NCI-H226 (cell line): ENCODE measurements at regions not wholly inside any gene's neighbourhood (a gene's known extent, or its start where the extent isn't known, plus 50 kb on each side); places are given as distances from the start of the nearest gene placed in this dataset.
A peak's percentile ranks its signal among the peaks of the same experiment; 100 is the strongest.
"Not testable (repeated sequence)": the region's sequence is repeated elsewhere in the genome, so short reads cannot be mapped to it uniquely, and the experiment has no call there.

Source experiments
- DNase-seq: peaks from one replicate; pipeline ENCODE4 v3.0.0-alpha.2; 2015

DNA sequence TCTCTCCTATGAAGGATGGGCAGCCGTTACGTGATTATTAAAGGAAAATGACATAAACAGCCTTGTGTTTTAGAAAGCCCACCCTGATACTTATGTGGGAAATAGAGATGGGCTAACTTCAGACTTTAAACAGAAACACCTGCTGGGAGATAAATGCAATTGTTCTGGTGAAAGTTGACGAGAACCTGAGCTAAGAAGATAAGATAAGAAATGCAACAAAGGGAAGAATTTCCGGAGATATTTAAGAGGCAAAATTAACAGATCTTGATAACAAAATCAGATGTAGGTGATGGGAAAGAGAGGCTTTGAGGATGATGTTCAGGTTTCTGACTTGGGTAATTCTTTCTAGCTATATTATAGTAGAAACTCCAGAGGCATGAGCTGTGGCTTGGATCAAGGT, 102.7 kb upstream of the SLC7A11 start:
- DNase-seq = no peak

GRCh38 chr4:138344054-138344453, 101.9 kb upstream of the SLC7A11 start:
- no peak for DNase-seq

DNA sequence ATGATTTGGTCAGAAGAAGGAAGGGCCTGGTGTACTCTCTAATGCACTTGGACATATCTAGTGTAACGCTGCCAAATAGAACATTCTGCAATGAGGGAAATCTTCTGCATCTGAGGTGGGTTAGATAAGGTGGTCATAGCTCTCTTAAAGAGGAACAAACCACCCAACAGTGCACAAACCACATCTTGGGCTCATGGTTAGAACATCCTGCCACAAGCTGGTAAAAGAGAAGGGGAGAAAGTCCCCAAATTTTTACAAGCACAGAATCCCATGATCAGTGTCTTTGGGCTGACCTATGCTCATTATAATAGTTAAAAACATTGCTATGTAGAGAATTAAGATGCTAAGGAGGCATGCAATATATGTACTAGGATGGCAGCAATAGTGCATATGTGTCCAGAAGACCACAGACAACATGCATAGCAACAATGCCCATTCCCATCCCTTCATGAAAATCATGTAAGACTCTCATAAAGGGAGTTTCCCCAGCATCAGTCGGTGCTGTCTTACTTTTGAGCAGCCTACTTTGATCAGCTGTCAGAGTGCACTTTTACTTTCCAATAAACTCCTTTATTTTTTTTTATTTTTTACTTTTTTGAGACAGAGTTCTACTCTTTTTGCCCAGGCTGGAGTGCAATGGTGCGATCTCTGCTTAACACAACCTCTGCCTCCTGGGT, 99.7 kb upstream of the SLC7A11 start:
- DNase-seq = no peak

- DNase-seq = no peak
Observed at GRCh38 chr4:138338840-138339239, 96.7 kb upstream of the SLC7A11 start.

GRCh38 chr4:138338222-138338621, 96.1 kb upstream of the SLC7A11 start:
- not testable (repeated sequence) for DNase-seq

DNA sequence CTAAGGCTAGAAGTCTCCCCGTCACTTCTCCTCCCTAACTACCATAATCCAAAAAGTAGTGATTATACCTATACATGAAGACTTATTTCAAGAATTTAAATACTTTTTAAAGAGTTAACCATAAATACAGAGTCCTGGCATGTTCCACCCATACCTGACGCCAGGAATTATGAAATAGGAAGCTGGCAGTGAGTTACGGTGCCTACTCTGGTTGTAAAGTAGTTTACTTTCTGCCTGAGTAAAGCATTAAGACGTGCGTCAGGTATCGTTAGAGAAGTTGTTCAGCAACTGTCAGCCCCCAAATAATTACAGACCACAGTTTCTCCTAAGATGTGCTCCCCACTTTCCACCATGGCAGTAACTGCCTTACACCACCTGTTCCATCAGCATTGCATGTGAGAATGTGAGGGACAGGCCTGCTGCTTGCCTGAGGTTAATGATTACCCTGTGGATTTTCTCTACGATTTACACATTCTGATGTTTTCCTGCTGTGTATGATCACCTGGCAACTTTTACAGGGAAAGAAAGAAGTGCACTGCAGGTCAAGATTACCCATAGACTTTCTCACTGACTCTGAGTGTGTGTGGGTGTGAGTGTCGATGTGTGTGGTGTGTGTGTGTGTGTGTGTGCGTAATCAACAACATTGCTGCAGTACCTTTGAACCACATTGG, 92.3 kb upstream of the SLC7A11 start:
- DNase-seq = no peak

DNA sequence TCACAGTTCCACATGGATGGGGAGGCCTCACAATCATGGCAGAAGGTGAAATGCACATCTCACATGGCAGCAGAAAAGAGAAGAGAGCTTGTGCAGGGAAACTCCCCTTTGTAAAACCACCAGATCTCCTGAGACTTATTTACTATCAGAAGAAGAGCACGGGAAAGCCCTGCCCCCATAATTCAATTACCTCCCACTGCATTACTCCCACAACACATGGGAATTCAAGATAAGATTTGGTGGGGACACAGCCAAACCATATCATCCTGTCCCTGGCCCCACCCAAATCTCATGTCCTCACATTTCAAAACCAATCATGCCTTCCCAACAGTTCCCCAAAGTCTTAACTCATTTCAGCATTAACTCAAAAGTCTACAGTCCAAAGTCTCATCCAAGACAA, 90.3 kb upstream of the SLC7A11 start:
- not testable (repeated sequence) for DNase-seq

DNA sequence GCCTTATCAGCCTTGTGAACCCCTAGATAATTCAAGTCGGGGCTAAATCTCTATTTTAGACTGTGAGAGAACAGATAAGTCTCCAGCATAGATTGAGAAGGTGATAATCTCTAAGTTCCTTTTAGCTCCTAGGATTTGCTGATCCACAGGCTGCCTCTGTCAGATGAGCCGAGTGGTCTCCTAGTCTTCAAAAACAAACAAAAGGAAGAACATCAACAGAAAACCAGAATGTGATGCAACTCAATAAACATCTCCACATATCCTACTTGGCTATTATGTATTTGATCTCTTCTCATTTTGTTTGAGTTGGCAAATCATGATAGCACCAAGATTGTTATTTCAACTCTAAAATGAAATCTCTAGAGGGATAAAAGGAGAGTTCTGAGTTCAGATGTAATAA, 88.4 kb upstream of the SLC7A11 start:
- no peak for DNase-seq

DNA sequence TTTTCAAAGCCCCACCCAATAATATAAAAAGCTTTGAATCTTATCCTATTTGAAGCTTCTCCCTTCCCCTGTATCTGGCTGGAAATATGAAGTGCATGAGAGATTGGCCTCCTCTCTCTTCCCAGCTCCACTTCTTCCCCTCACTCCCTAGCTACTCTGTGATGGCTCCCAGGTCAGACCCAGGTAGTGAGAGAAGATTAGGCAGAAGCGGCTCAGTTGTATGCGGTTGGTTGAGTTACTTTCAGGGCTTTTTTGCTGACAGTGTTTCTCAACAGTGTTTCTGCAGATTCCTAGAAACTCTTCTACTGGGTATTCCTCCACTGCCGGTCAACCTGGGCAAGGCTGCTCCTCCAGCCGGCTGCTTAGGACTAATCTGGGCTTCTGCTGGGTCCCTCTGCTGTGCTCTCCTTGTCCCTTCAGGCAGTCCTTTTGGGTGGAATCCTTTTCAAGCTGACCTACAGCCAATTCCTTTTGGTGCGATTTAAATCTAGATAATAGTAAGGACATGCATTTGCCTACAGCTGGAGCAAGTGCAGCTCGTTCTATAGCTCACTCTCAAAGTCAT, 87.4 kb upstream of the SLC7A11 start:
- no peak for DNase-seq

DNA sequence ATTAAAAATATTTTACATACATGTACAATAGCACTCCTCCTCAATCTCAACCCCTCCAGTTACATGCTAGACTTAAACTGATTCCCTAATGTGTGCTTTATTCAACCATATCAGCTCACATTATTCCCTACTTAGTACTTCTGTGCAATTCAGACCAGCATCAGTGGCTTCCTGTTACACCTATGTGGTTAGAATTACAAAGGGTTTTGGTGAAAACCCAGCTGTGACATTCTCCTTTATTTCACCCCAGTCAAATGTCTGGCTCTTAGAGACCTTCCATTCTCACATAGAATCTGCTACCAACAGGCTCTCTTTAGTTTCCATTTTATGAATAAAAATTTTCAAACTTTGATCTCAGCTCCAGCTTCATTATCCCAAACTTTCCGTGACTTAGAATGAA, 85.2 kb upstream of the SLC7A11 start:
- DNase-seq = no peak

GRCh38 chr4:138320831-138321230, 78.7 kb upstream of the SLC7A11 start:
- DNase-seq = no peak

DNA sequence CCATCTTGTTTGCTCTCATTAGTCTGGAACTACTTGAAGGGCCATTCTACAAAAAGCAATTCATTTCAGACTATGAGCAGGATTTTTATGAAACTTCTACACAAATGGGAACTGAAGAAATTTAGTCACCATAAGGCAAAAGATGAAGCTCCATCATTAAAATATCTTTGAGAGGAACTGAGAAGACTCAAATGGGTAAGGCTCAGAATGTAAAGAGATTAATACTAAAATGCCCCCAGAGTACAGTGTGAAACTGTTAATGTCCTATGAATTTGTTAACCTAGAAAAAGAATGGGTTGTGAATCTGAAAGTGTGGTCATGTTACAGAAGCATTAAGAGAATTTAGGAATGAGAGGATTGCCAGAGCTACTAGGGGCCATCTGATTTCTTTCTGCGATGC, 77.9 kb upstream of the SLC7A11 start:
- DNase-seq = no peak

- no peak for DNase-seq
Observed at GRCh38 chr4:138317175-138317748, 75.1 kb upstream of the SLC7A11 start.

- DNase-seq = no peak
Observed at GRCh38 chr4:138312536-138312911, 70.4 kb upstream of the SLC7A11 start.

DNA sequence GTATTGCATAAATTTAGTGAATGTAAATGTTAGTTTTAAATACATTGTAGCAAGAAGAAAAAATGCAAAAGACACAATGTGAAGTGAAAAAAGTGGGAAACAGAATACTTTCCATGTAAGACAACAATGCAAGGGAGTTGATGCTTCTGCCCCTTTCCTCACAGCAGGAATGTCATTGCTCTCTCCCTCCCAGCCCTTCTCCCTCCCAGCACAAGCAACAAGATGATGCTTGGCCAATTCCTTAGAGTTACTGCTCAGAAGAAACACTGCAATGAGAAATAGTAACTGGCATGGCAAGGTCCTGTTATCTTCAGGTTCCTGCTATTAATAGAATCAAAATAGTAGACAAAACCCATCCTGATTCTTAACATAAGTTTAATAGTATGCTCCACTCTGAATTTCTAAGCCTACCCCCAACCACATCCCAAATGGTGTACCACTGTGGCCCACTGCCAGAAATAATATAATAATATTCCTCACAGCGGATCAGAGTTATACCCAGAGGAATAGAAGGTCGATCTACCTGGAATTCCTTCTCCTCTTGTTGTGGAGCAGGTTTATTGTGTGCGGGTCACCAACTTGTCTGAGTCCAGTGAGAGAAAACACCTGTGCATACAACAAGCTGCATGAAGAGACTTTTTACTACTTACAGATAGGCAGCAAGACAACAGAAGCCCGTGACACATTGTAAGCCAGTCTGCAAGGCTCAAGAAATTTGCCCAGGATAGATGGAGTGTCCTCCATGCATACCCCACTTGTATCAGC, 69.8 kb upstream of the SLC7A11 start:
- no peak for DNase-seq

DNA sequence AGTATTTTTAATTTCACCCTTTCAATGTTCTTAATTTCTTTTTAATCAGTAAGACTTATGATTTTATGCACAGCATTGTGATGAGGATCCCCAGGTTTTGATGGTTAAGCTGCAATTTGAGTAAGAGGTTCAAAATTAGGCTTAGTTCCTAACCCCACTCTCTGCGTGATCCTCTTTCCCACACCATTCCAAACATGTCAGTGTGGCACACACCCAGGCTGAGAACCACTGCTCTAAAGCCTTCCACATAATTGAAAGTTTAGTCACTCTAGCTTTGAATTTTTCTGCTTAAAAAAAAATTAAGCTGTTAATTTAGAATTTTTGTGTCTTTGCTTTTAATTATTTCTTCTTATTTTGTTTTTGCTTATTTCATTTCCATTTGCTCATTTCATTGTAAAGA, 68.8 kb upstream of the SLC7A11 start:
- peak; percentile 37 for DNase-seq

DNA sequence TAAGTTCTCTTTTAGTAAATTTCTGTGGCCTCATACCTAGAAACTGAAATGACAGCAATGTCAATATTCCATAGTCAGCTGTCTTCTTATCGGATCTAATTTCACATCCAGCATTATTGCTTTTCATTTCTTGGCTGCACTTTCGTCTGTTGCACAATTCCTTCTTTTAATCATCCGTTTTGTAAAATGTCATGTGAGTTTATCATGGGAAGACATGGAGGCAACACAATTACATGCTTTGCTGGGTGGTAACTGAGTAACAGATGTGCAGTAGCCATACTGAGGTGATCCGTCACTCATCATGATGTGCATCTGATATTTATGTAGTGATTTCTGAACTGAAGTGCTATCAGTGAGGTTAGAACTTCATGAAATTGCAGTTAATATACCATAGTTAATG, 68.3 kb upstream of the SLC7A11 start:
- DNase-seq = no peak

DNA sequence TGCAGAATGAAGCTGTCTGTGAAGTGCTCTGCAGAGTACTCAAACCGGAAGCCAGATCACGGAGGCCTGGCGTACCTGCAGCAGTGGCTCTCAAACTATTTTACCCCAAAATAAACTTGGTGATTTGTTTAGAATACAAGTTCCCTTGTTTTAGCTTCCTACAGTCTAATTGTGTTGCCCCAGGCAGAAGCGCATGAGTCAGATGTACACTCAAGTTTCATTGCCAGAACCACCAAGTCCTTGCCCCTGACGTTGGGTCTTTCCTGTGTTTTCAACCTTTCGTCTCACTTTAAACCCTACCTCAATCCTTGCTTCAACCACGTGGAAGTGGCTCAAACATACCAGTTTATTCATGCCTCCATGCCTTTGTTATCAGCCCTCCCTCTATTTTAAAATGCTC, 66.2 kb upstream of the SLC7A11 start:
- DNase-seq = peak; percentile 69

GRCh38 chr4:138307319-138307718, 65.2 kb upstream of the SLC7A11 start:
- DNase-seq = no peak

GRCh38 chr4:138305050-138305449, 62.9 kb upstream of the SLC7A11 start:
- DNase-seq = no peak

DNA sequence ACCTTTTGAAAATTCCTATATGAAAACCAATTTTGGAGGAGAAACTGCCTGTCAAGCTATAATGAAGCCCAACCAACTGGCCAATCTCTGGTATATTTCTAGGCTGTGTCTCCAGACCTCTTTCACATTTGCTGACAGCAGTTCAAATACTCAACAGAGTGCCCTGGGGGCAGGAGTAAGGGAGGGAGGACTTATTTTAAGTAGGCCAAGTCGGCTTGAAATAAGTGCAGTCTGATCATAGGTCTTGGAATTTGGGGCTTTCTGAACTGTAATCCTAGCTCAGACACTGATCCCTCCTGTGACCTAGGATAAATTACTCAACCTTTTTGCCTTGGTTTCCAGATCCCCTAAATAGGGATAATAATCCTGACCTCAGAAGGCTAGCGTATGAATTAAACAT, 59.4 kb upstream of the SLC7A11 start:
- peak; percentile 6 for DNase-seq

DNA sequence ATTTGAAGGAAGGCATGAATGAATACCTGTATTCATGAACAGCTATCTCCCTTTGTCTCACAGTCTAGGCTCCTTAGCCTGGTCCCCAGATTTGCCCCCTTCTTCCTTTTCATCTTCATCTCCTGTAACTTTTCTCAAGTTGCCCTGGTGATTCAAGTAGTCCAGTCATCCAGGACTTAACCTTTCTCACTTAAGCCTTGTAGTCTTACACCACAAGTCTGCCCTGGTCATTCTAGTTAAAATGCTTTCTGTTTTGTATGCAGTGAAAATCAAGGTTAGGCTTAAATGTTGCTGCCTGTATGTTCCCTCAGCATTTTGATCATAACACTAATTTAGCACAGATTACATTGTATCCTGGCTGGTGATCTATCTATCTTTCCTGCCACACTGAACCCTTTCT, 58.5 kb upstream of the SLC7A11 start:
- DNase-seq = no peak

DNA sequence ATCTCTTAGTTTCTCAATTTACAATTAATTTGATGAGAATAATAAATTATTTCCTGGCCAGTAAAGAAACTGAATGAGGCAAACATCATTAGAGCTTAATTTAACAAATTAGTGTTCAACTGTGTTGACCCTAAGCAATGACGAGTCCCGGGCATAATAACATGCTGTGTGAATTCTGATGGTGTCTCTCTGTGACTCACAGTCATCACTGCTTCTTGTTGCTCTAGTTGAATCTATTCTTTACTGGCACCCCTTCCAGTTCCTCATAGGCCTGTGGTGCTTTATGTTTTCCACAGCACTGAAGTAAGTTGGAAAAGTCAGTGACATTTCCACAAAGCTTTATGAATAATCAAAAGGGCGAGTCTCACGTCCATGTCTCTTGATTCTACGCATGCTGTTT, 57.7 kb upstream of the SLC7A11 start:
- no peak for DNase-seq

- no peak for DNase-seq
Observed at GRCh38 chr4:138298866-138299265, 56.7 kb upstream of the SLC7A11 start.
